Jurkat, Clone E6-1 (cell line): ENCODE measurements at regions not wholly inside any gene's neighbourhood (a gene's known extent, or its start where the extent isn't known, plus 50 kb on each side); places are given as distances from the start of the nearest gene placed in this dataset.
A peak's percentile ranks its signal among the peaks of the same experiment; 100 is the strongest.

Experiments
- DNase-seq: peaks from one replicate; pipeline ENCODE4 v3.0.0-alpha.2; 2011; ENCODE audit warnings: low read depth, low spot score
- H3K4me3 ChIP-seq: 2 replicates; pipeline ENCODE4 v1.5.1; 2011; ENCODE audit warnings: mild to moderate bottlenecking, low read length, control low read depth, moderate library complexity

DNA sequence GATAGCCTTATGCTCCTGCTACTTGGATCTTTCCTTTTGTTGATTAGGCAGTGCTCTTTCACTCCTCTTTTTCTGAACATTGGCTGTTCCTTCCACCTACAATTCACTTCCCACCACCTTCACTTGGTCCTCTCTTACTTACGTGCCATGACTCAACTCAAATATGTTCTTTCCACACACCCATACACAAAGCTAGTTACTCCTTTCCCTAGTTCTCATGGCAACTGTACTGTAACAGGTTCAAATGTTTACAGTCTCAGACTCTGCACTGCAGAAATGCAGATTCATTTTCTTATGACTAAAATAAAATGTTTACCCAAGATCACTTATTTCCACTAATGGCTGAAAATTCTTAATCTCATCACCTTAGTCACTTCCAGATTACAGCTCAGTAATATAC lies 174.0 kb upstream of the TSHZ2 start:
- H3K4me3 ChIP-seq, result no peak overlapping the region

DNA sequence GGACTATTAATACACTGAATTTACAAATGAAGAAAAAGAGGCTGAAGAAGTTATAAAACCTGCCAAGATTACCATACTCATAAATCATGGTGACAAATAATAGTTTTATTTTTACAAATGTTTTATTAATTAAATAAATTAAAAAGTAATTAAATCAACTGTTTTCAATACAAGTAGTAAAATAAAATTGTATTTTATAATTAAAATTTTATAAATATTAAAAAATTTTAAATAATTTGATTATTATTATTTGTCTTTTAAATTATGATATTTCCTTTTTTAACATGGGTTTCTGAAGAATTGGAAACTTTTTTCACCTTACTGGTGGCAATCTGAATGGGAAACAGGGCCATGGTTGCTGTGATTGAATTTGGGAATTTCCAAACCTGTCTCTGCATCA lies 177.3 kb upstream of the TSHZ2 start:
- DNase-seq, result no peak
- H3K4me3 ChIP-seq, result no peak overlapping the region

More for the DNA sequence above, 174.0 kb upstream of the TSHZ2 start:
- no peak for DNase-seq

DNA sequence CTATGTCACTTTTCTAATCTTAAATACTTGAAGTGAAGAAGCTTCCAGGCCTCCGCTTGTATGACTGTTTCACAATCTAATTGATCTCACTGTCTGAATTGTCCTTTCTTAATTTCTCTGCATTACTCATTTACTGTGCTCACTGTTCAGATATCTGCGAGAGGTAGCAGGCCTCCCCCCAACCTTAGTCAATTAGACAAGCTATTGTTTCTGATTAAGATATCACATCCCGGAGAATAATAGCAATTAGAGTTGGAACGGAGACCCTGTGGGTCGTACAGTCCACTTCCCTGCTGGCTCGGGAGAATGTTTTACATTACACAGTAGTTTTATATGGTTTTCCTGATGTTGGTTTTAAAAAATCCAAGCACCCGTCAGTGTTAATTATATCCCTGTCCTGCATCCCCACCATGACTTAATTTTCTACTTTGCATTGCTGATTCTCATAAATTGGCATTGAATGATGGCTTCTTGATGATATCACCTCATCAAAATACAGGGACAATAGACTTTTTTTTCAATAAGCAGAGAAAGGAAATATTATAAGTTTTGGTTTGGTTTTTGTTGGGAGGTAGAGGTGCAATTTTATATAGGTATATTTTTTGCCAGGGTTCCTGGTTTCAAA lies 178.7 kb upstream of the TSHZ2 start:
- H3K4me3 ChIP-seq, result no peak overlapping the region
- DNase-seq, result no peak

DNA sequence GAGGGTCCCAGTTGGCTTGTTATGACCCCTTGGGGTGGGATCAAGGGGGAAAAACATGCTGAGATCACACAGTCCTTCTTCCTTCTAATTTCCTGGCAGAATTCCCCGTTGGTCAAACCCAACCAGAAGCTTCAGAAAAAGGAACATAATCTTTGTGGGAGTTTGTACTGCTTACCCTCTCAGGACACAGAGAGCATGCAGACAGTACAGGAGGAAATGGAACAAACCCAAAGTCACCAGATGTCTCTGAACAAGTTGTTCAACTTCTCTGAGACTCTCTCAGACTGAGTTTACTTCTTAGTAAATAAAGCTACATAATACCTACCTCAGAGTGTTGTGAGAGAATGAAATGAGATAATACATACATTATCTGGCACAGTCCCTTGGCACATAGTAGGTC lies 181.1 kb upstream of the TSHZ2 start:
- H3K4me3 ChIP-seq, result no peak overlapping the region
- no peak for DNase-seq

DNA sequence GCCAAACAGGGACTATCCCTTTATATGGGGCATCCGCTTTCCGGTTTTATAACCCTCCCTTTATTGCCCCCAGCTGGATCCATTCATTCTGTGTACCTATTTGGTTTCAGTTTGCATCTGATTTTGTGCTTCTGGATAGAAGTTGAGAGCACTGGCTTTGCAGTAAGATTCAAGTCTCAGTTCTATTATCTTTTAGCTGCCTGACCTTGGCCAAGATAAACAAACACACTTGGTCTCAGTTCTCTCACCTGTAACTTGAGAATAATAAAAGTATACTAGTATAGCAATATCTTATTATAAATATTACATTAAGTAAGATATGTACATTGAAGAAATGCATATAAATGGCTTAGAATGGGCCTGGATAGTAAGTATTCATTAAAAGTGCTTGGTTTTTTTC lies 182.4 kb upstream of the TSHZ2 start:
- DNase-seq, result no peak
- no peak overlapping the region for H3K4me3 ChIP-seq

DNA sequence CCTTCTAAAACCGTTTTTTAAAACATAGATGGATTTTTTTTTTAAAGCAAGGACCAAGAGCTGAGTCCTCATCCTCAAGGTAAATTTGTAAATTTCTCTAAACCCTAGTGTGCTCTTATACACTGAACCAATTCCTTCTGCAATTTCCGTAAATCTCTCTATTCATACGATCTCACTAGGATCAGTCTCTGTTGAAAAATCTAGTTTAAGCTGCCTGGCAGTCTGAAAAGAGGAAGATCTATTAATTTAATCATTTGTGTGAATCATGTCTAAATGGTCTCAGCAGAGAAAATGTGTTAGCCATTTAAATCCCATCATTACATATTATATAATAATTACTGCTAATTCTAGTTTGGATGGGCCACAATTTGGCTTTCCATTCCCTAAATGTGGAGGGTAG lies 184.2 kb upstream of the TSHZ2 start:
- H3K4me3 ChIP-seq, result no peak overlapping the region
- no peak for DNase-seq

DNA sequence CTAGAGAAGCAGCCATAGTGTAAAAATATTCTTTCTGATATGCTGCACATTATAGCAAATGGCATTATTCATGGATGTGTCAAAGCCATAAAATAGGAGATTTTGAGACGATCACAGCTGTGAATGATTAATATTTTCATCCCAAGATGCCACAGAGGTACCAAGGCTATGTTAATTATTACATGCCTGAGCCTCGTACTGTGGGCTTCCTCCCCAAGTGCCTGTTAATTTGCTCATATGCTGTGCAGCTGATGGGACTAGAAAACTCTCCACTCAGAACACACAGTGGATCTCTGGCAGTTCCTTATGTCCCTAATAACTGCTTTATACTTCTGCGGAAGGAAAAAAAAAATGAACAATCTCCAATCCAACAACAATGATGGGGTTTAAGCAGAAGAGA lies 184.9 kb upstream of the TSHZ2 start:
- no peak for DNase-seq
- no peak overlapping the region for H3K4me3 ChIP-seq

DNA sequence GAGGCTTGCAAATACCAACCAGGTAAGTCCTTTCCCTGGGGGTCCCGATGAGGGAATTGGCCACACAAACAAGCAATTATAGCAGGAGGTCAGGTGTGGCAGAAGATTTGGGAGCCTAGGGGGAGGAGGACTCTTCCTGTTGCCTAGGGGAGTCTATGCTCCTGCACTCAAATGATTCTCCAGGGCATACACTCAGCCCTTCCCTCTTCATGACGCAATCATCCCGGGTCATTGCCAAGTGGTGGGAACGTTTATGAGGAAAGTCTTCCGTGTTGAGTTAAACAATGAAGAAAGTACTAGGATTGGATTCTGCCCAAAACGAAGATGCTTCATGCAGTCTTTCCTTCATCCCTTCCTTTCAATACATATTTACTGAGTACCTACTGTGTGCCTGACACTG lies 186.5 kb upstream of the TSHZ2 start:
- no peak for DNase-seq
- H3K4me3 ChIP-seq, result no peak overlapping the region

DNA sequence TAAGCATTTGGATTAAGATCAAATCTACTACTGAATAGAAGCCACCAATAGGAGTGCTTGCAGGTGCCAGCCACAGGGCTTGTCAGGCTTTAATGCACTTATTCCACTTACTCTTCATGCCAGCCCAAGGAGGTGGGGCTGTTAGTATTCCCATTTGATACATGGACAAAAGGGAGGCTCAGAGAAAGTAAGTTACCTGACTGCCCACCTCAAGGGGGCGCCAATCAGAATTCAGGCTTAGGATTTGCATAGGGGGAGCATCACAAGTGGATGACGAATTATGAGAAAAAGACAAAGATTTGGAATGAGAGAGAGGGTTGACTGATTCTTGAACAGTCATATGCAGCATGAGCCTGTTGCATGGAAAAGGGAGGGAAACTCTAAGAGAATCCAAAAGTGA lies 188.4 kb upstream of the TSHZ2 start:
- peak; percentile 20 for DNase-seq
- no peak overlapping the region for H3K4me3 ChIP-seq

DNA sequence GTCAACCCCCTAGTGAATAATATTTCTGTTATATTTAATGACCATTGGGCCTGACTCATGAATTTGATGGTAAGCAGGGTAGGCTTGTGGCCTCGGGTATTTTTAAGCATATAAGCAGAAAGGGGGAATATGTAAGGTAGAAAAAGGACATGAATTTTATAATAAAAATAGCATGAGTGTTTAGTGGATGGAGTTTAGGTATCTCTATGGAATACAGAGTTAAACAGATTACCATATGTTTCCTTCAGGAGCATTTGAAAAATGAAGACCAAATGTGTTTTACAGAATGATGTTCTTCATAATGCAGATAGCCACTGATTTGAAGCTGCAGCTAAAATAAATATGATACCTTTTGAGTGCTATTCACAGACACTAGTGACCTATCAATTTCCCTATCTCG lies 191.7 kb upstream of the TSHZ2 start:
- no peak overlapping the region for H3K4me3 ChIP-seq

DNA sequence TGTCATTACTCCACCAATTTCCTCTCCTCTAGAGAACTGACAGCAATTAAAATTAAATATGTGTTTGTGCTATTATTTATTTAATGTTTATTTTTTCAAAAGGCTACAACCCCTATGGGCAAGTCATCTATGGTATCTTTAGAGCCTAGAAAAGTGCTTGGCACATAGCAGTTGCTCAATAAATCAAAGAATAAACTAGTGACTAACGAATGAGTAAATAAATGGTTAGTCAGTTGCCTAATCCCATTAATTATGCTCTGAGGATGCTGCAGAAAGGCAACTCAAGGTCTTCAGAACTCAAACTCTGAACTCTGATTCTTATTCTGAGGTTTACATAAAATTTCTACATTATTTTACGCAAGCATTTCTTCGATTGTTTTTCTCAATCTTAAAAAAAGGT lies 193.0 kb upstream of the TSHZ2 start:
- no peak for DNase-seq
- H3K4me3 ChIP-seq, result no peak overlapping the region

More for the DNA sequence above, 191.7 kb upstream of the TSHZ2 start:
- DNase-seq, result no peak

DNA sequence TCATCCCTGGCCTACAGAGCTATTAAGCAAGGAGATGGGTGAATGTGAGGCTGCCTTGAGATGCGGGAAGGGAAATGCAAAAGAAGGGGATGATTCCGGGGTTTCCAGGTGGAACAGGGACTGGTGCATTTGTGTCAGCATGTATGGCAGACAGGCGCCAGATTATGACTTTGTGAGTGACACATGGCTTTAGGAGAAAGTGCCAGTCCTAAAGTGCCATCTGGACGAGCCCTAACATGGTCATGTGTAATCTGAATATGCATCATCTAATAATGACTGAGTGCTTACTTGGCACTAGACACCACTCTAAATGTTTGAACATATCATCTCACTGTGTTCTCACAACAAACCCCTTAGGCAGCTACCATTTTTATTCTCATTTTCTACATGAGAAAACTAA lies 195.0 kb upstream of the TSHZ2 start:
- H3K4me3 ChIP-seq, result no peak overlapping the region
- no peak for DNase-seq

DNA sequence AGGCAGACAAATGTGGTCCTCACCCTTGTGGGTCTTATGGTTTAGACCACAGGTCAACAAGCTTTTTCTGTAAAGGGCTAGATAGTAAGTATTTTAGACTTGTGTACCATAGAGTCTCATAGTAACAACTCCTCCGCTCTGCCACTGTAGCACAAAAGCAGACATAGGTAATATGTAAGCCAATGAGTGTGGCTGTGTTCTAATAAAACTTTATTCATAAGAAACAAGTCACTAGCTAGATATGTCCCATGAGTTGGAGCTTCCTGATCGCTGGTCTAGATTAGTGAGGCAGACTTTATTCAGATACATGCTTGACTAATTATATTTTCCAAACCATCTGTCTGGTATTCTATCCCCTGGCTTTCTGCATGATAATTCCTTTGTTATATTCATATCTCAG lies 196.4 kb upstream of the TSHZ2 start:
- H3K4me3 ChIP-seq, result no peak overlapping the region

DNA sequence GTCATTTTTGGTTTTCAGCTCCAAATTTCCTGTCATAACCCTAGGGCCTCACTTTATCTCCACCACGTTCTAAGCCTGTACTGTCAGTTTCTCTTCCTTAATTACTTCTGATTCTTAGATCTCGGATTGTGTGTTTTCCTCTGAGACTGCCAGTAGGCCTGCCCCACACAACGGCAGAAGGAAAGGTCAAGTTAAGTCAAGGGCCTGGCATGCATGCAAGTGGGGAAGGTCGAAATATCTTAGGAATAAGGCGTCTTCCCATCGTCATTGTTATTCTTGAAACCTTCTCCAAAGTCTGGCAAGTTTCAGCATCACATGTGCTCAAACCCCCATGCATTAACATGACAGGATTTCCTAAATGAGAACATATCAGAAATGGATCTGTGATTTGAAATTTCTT lies 203.5 kb upstream of the TSHZ2 start:
- no peak for DNase-seq
- no peak overlapping the region for H3K4me3 ChIP-seq

More for the DNA sequence above, 196.4 kb upstream of the TSHZ2 start:
- DNase-seq, result no peak

DNA sequence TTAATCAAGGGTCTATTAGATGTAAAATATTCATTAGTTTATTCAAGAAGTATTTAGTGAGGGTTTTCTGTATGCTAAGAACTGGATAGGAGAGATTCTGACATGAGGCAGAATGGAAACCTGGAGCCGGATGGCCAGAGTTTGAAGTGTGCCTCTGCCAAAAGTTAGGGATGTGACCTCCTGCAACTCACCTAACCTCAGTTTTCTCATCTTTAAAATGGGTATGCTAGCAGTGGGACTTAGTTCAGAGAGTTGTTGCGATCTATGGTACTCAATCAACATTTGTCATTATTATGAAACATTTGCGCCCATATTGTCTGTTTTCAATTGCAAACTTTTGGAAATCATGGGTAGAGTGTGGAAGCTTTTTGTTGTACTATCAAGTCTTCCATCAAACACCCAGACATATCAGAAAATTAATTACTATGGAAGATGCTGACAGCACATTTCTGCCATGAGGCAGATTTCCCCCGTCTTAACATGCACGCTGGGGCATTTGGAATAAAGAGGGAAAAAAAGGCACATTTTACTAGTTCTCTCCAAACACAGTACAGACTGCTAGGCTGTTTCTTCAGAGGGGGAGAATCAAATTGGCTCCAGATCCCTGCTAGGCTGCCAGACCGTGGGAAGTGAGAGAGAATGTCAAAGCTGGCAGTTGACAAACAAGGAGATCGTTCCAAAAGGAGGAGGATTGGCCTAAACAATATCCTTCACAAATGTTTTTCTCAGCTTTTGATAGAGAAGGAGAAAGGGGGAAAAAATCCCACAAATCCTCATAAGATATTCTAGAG lies 205.3 kb upstream of the TSHZ2 start:
- DNase-seq, result no peak
- H3K4me3 ChIP-seq, result no peak overlapping the region

DNA sequence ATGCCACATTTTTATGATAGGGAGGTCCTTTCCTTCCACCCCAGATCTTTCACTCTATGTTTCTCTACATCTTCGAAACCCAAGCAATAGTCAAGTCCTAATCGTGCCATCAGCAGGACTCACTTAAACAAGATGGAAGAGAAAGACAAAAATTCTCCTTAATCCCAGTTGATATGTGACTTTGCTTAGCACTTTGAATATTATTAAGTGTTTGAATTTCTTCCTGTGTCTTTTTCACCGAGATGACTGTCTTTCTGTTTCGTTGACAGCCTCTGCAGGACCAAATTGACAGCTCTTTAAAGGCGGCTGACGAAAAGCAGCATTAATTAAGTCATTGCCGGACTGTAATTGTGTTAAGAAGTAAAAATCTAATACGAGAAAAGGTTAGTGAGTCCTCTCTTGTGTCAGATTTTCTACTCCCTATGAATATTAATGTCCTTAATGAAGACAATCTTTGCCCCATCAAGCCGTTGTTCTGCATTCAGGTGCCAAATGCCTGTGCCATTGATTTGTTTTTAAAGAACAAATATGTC lies 208.8 kb upstream of the TSHZ2 start:
- H3K4me3 ChIP-seq, result no peak overlapping the region
- no peak for DNase-seq

DNA sequence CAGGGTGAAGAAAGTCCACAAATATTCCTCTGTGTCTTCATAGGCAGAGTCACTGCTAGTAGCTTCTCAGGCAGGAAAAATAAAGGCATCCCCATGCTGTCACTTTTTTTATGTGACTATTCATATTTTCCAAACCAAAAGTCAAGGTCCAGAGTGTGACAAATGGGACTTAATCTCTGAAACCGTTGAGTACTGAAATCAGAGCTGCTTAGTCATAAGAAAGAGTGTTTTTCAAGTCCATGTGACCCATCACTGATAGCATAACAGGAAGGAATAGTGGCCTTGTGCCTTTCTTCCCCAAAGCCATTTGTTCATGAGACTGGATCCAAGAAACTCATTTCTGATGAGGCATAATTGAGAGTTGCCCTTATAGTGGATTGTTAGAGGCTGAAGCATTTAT lies 210.3 kb upstream of the TSHZ2 start:
- DNase-seq, result no peak
- no peak overlapping the region for H3K4me3 ChIP-seq

DNA sequence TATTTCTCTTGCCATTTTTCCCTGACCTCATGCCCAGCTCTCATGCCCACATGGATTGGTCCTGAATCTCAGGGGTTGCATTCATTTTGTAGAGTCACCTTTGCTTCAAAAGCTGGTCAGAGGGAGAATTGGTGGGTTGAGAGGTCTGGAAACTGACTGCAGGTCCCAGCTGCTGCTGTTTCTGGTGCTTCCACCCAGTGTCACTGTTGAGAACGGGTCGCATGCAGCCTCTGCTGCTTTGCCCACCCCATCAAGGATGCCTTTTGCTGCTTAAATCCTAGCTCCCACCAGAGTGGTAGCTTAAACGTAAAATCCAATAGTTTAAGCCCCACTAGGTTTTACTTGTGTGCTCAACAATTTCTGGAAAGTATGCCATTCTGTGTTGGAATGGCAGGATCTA lies 211.4 kb upstream of the TSHZ2 start:
- H3K4me3 ChIP-seq, result no peak overlapping the region
- no peak for DNase-seq

DNA sequence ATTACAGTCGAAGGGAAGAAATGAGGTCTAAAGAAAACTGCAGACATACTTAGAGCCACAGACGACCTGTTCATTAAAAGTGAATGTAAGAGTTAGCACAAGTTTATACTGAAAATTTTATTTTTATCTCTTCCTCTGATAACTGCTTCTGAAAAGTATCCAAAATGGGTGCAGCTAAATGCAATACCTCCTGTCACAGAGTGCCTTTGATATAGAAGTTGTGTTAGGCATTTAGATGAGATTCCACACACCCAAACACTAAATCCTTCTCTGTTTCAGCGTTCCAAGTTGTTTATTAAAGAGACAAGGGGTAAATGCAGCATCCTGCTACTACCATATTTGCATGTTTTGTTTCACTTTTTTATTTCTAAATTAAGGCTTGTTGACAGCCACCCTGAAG lies 214.7 kb upstream of the TSHZ2 start:
- DNase-seq, result no peak
- no peak overlapping the region for H3K4me3 ChIP-seq

DNA sequence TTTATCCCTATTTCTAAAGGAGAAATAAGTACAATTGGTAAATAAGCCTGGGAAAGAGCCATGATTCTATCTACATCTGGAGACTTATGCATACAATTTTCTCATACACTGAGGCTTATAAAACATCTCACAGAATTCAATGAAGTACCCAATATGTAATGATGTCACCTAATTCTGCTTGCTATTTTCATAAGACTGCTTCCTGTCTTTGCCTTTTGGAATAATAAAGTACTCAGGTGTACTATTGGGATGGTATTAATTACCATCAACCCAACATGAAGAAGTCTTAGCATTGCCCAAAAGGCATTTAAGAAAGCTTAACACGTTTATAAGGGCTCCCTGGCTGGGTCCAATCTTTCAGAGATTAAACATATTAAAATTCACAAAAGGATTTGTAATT lies 216.4 kb upstream of the TSHZ2 start:
- DNase-seq, result no peak
- no peak overlapping the region for H3K4me3 ChIP-seq

DNA sequence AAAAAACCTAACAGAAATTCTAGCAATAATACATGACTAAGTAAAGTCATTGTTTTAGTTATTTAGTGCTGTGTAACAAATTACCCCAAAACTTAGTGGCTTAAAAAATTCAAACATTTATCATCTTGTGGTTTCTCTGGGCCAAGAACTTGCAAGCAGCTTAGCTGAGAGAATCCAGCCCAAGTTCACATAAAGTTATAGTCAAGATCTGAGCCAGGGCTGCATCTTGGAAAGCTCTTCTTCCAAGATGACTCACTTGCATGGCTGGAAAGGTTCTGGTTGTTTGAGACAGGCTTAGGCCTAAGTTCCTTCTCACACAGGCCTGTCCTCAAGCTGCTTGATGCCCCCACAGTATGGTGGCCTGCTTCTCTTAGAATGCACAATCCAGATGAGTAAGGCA lies 217.8 kb upstream of the TSHZ2 start:
- no peak overlapping the region for H3K4me3 ChIP-seq
- DNase-seq, result no peak
